H1 (cell line): ENCODE measurements at regions not wholly inside any gene's neighbourhood (a gene's known extent, or its start where the extent isn't known, plus 50 kb on each side); places are given as distances from the start of the nearest gene placed in this dataset.

ENCODE experiments used
- CTCF ChIA-PET: fragments of 300-600 bp; sonication (Branson Sonifier 250); formaldehyde crosslinking; loops from one replicate; lab custom pipeline; 2021; ENCODE audit not compliant: partially characterized antibody; lab: Charles Lee
- POLR2A ChIA-PET: fragments of 300-600 bp; sonication (Branson Sonifier 250); formaldehyde crosslinking; loops from one replicate; lab custom pipeline; 2021; ENCODE audit warnings: inconsistent platforms; ENCODE audit not compliant: partially characterized antibody; lab: Charles Lee
- DNase-seq, 2 experiments: peaks; one replicate each; pipeline versions ENCODE4 v3.0.0 to v3.0.0-alpha.2; 2010 to 2022; ENCODE audit warnings: low spot score in 2 of 2, low read depth in 1 of 2, mixed read lengths in 1 of 2
- FAIRE-seq: peaks from 2 replicates; lab custom pipeline; 2011; peaks lifted over from hg19 to GRCh38; lab: Jason Lieb, UNC
- H2AFZ ChIP-seq: 2 replicates; pipeline ENCODE4 v1.8.1; 2012; ENCODE audit warnings: low read length, inconsistent platforms
- H2AK5ac ChIP-seq: 2 replicates; pipeline ENCODE4 v1.6.1; 2013; ENCODE audit warnings: low read depth, low read length
- H2BK120ac ChIP-seq: replicated peaks from 2 replicates; pipeline ENCODE3; 2013; ENCODE audit warnings: low read depth, low read length, inconsistent platforms
- H2BK12ac ChIP-seq: 2 replicates; pipeline ENCODE4 v1.6.1; 2013; ENCODE audit warnings: low read depth, low read length
- H2BK15ac ChIP-seq: 2 replicates; pipeline ENCODE4 v1.6.1; 2013; ENCODE audit warnings: low read length
- H2BK20ac ChIP-seq: 2 replicates; pipeline ENCODE4 v1.6.1; 2013; ENCODE audit warnings: low read length
- H2BK5ac ChIP-seq: 2 replicates; pipeline ENCODE4 v1.6.1; 2013; ENCODE audit warnings: low read depth, low read length
- H3K14ac ChIP-seq: 2 replicates; pipeline ENCODE4 v1.6.1; 2013; ENCODE audit warnings: inconsistent platforms; ENCODE audit not compliant: insufficient read length
- H3K18ac ChIP-seq: 2 replicates; pipeline ENCODE4 v1.6.1; 2013; ENCODE audit warnings: low read length; ENCODE audit errors: extremely low read depth
- H3K23ac ChIP-seq: 2 replicates; pipeline ENCODE4 v1.6.1; 2013; ENCODE audit warnings: inconsistent platforms; ENCODE audit not compliant: insufficient read length
- H3K23me2 ChIP-seq: 2 replicates; pipeline ENCODE4 v1.6.1; 2013; ENCODE audit warnings: low read depth, low read length
- H3K27ac ChIP-seq: 2 replicates; pipeline ENCODE4 v1.6.1; 2011; ENCODE audit warnings: low read depth, low read length, inconsistent platforms
- H3K27me3 ChIP-seq, 4 experiments: replicated peaks in 1 of 4; 1 replicate in 1 of 4; 2 replicates in 3 of 4; pipeline versions ENCODE4 v1.6.1 to v1.8.1; 2011 to 2013; ENCODE audit warnings: low read length in 3 of 4, mild to moderate bottlenecking in 3 of 4, inconsistent platforms in 2 of 4, mixed read lengths in 2 of 4, moderate library complexity in 1 of 4; ENCODE audit not compliant: control insufficient read depth in 3 of 4, insufficient read depth in 3 of 4; ENCODE audit errors: extremely low read depth in 1 of 4
- H3K36me3 ChIP-seq, 4 experiments: 2 replicates each; pipeline versions ENCODE4 v1.6.1 to v1.8.1; 2011 to 2013; ENCODE audit warnings: mild to moderate bottlenecking in 4 of 4, low read length in 3 of 4, moderate library complexity in 2 of 4, control low read depth in 1 of 4, inconsistent platforms in 1 of 4; ENCODE audit not compliant: insufficient read depth in 4 of 4, control insufficient read depth in 2 of 4
- H3K4ac ChIP-seq: replicated peaks from 2 replicates; pipeline ENCODE3; 2013; ENCODE audit warnings: low read length, low read depth, mixed read lengths, inconsistent platforms; ENCODE audit not compliant: insufficient read length
- H3K4me1 ChIP-seq, 4 experiments: replicated peaks in 1 of 4; 1 replicate in 1 of 4; 2 replicates in 3 of 4; pipeline versions ENCODE4 v1.6.1 to v1.8.1; 2011 to 2013; ENCODE audit warnings: low read length in 3 of 4, inconsistent platforms in 2 of 4, mixed read lengths in 1 of 4; ENCODE audit not compliant: insufficient read depth in 4 of 4, control insufficient read depth in 3 of 4
- H3K4me2 ChIP-seq, 2 experiments: 2 replicates each; pipeline versions ENCODE4 v1.6.1 to v1.8.1; 2011 to 2013; ENCODE audit warnings: low read depth in 2 of 2, low read length in 2 of 2, control low read depth in 1 of 2, inconsistent platforms in 1 of 2, mild to moderate bottlenecking in 1 of 2; ENCODE audit not compliant: insufficient read depth in 1 of 2
- H3K4me3 ChIP-seq, 4 experiments: fragments of 200-600, 300-600 bp in 1 of 4; sonication (generic), shearing (Covaris generic), sonication (Bioruptor Twin) in 1 of 4; 2 replicates each; pipeline versions ENCODE4 v1.5.1 to v1.8.1; 2011 to 2016; ENCODE audit warnings: low read length in 4 of 4, low read depth in 3 of 4, control low read depth in 2 of 4, inconsistent platforms in 2 of 4, mild to moderate bottlenecking in 2 of 4, mixed read lengths in 1 of 4, moderate library complexity in 1 of 4; ENCODE audit not compliant: insufficient read depth in 2 of 4; ENCODE audit errors: extremely low read depth in 1 of 4
- H3K56ac ChIP-seq: replicated peaks from 2 replicates; pipeline ENCODE3; 2013; ENCODE audit warnings: low read depth, mild to moderate bottlenecking, mixed read lengths, low read length, inconsistent platforms; ENCODE audit not compliant: insufficient read length
- H3K79me1 ChIP-seq: 2 replicates; pipeline ENCODE4 v1.6.1; 2013; ENCODE audit warnings: low read depth, low read length, control low read depth
- H3K79me2 ChIP-seq, 2 experiments: 2 replicates each; pipeline versions ENCODE4 v1.6.1 to v1.8.1; 2012 to 2013; ENCODE audit warnings: low read length in 2 of 2, mild to moderate bottlenecking in 2 of 2, inconsistent platforms in 1 of 2; ENCODE audit not compliant: insufficient read depth in 2 of 2, control insufficient read depth in 1 of 2
- H3K9ac ChIP-seq, 4 experiments: replicated peaks in 1 of 4; 1 replicate in 1 of 4; 2 replicates in 3 of 4; pipeline versions ENCODE4 v1.6.1 to v1.8.1; 2011 to 2013; ENCODE audit warnings: low read depth in 3 of 4, low read length in 3 of 4, control low read depth in 2 of 4, mild to moderate bottlenecking in 2 of 4, moderate library complexity in 2 of 4, inconsistent platforms in 1 of 4; ENCODE audit errors: extremely low read depth in 1 of 4
- H3K9me3 ChIP-seq, 2 experiments: 2 replicates each; pipeline versions ENCODE4 v1.6.1 to v1.8.1; 2012 to 2013; ENCODE audit warnings: mild to moderate bottlenecking in 2 of 2, moderate library complexity in 2 of 2, control low read depth in 1 of 2, inconsistent platforms in 1 of 2, low read depth in 1 of 2, low read length in 1 of 2, mixed read lengths in 1 of 2; ENCODE audit not compliant: insufficient read depth in 2 of 2
- H4K20me1 ChIP-seq, 2 experiments: replicated peaks in 1 of 2; 2 replicates each; pipeline versions ENCODE3 to v1.8.1; 2011 to 2013; ENCODE audit warnings: inconsistent platforms in 2 of 2, low read length in 2 of 2, mild to moderate bottlenecking in 1 of 2; ENCODE audit not compliant: insufficient read depth in 2 of 2, control insufficient read depth in 1 of 2
- H4K5ac ChIP-seq: 2 replicates; pipeline ENCODE4 v1.6.1; 2013; ENCODE audit warnings: low read length, low read depth, mixed read lengths, inconsistent platforms; ENCODE audit not compliant: insufficient read length
- H4K8ac ChIP-seq: 2 replicates; pipeline ENCODE4 v1.8.0; 2013; ENCODE audit warnings: mild to moderate bottlenecking, moderate library complexity, low read length, inconsistent platforms; ENCODE audit not compliant: insufficient read depth; ENCODE audit errors: extremely low read depth
- H4K91ac ChIP-seq: replicated peaks from 2 replicates; pipeline ENCODE3; 2013; ENCODE audit warnings: low read length, mixed read lengths, inconsistent platforms; ENCODE audit not compliant: insufficient read length
- ASH2L ChIP-seq: fragments of 200-600, 300-600 bp; sonication (generic); IDR thresholded peaks from one replicate; pipeline ENCODE4 v1.7.1; 2017; ENCODE audit warnings: low read length
- BCL11A ChIP-seq, 2 experiments: IDR thresholded peaks; one replicate each; pipeline ENCODE4 v1.6.1; 2011; ENCODE audit warnings: low read depth in 2 of 2, low read length in 2 of 2, mild to moderate bottlenecking in 2 of 2
- BRCA1 ChIP-seq: IDR thresholded peaks from 2 replicates; pipeline ENCODE4 v1.6.1; 2012; ENCODE audit warnings: low read depth, low read length, improper control_type of control experiment
- CHD1 ChIP-seq: IDR thresholded peaks from 2 replicates; pipeline ENCODE4 v1.6.1; 2012; ENCODE audit warnings: low read depth, low read length, improper control_type of control experiment
- CTBP2 ChIP-seq: IDR thresholded peaks from 2 replicates; pipeline ENCODE4 v1.7.0; 2011; ENCODE audit warnings: borderline replicate concordance, mild to moderate bottlenecking, moderate library complexity, mixed read lengths, low read length; ENCODE audit not compliant: insufficient read depth, insufficient read length
- EGR1 ChIP-seq: IDR thresholded peaks from 2 replicates; pipeline ENCODE4 v1.6.1; 2011; ENCODE audit warnings: low read depth, low read length, borderline replicate concordance
- FOSL1 ChIP-seq: IDR thresholded peaks from 2 replicates; pipeline ENCODE4 v1.6.1; 2011; ENCODE audit warnings: mild to moderate bottlenecking, low read depth, low read length, moderate library complexity; ENCODE audit not compliant: insufficient read depth
- PHF8 ChIP-seq: fragments of 200-600 bp; sonication (generic); conservative IDR thresholded peaks from 2 replicates; pipeline ENCODE4 v1.7.1; 2012; ENCODE audit warnings: low read depth, mild to moderate bottlenecking, inconsistent platforms, low read length, moderate library complexity
- POLR2AphosphoS5 ChIP-seq: IDR thresholded peaks from 2 replicates; pipeline ENCODE4 v1.6.1; 2011; ENCODE audit warnings: low read depth, low read length
- SP2 ChIP-seq: IDR thresholded peaks from 2 replicates; pipeline ENCODE4 v1.6.1; 2012; ENCODE audit warnings: mild to moderate bottlenecking, low read length, inconsistent platforms
- SRF ChIP-seq: IDR thresholded peaks from 2 replicates; pipeline ENCODE4 v1.6.1; 2011; ENCODE audit warnings: mild to moderate bottlenecking, low read depth, low read length, moderate library complexity
- TEAD4 ChIP-seq: IDR thresholded peaks from 2 replicates; pipeline ENCODE4 v1.6.1; 2012; ENCODE audit warnings: low read depth, low read length, inconsistent platforms, mixed read lengths
- WGBS, 2 experiments: shearing (Covaris generic) in 1 of 2; methylation state at CpG; one replicate each; pipeline versions ENCODE4 v1.1.6 to v1.1.7; 2013 to 2015; ENCODE audit warnings: low lambda C conversion rate in 2 of 2, mixed read lengths in 2 of 2, inconsistent platforms in 1 of 2, low coverage in 1 of 2, missing lambda C conversion rate in 1 of 2; ENCODE audit not compliant: insufficient replicate concordance in 2 of 2, insufficient coverage in 1 of 2, insufficient read length in 1 of 2; ENCODE audit errors: extremely low coverage in 1 of 2, missing lambda C conversion rate in 1 of 2; 5-methylcytosine and 5-hydroxymethylcytosine counted together

GRCh38 chr5:135130261-135131215, 96.5 kb upstream of the PITX1 start:
- Histone ChIP-seq H4K5ac (no peak overlapping the region), H3K56ac (no peak overlapping the region), H3K4ac (no peak overlapping the region), H3K23me2 (0 out of 2 replicates have a peak, but pooled peaks cover under 1% of the 10 kb centered on the region), H3K23ac (no peak overlapping the region), H2BK120ac (no peak overlapping the region), H3K9me3 (no peaks in the 10 kb centered on the region), H2BK15ac (no peak overlapping the region), H3K27ac (no peak overlapping the region), H3K4me3 (no peak overlapping the region), H3K9ac (no peak overlapping the region), H4K8ac (no peak overlapping the region), H3K79me1 (no peaks in the 10 kb centered on the region), H3K14ac (no peak overlapping the region), H2AK5ac (no peak overlapping the region), H2BK20ac (no peak overlapping the region), H2AFZ (no peak overlapping the region), H4K20me1 (no peaks in the 10 kb centered on the region), H3K79me2 (no peaks in the 10 kb centered on the region), H3K4me1 (no peaks in the 10 kb centered on the region), H3K18ac (no peak overlapping the region), H3K27me3 (peaks cover 0 to 4% (median 0%) of the 10 kb centered on the region in 4 experiments; a peak in 2 of 7 replicates), H4K91ac (no peak overlapping the region), H3K4me2 (no peak overlapping the region), H2BK12ac (no peak overlapping the region), H2BK5ac (no peak overlapping the region), H3K36me3 (no peaks in the 10 kb centered on the region)
- DNase-seq (no peak), FAIRE-seq (no peak)
- WGBS, 2 experiments, result 91% methylated on average over 7 of the region's 7 CpGs; no CpG with 5 or more reads in 1 of the 2 experiments
- ChIA-PET CTCF (interaction anchor here (1.0 to 1.5 kb wide), 6 partner anchors 9 to 64 kb away, joined by 3 to 7 read pairs (median 3); no protein-coding TSS in a partner anchor), POLR2A (no interaction called here)
- TF ChIP-seq PHF8 (no peak), CTBP2 (no peak), BCL11A (IDR thresholded peaks at IDR 0.05; ENCODE audit: low read depth in 2 of 2, low read length in 2 of 2) (no peak), POLR2AphosphoS5 (no peak), CHD1 (no peak), FOSL1 (no peak), TEAD4 (no peak), SRF (no peak), ASH2L (no peak), EGR1 (no peak), SP2 (no peak), BRCA1 (no peak)
